Keratinocyte (primary cell): ENCODE measurements at regions not wholly inside any gene's neighbourhood (a gene's known extent, or its start where the extent isn't known, plus 50 kb on each side); places are given as distances from the start of the nearest gene placed in this dataset.

Experiments
- DNase-seq: peaks from one replicate; pipeline ENCODE4 v3.0.0-alpha.2; 2011; ENCODE audit warnings: low read depth, missing footprints, low spot score
- FAIRE-seq: peaks from 2 replicates; lab custom pipeline; 2011; peaks lifted over from hg19 to GRCh38; lab: Jason Lieb, UNC
- H2AFZ ChIP-seq: 2 replicates; pipeline ENCODE4 v1.6.0; 2012; ENCODE audit warnings: low read length, control low read depth, inconsistent platforms; ENCODE audit not compliant: control insufficient read depth
- H3K27ac ChIP-seq: 2 replicates; pipeline ENCODE4 v1.5.1; 2011; ENCODE audit warnings: low read length; ENCODE audit not compliant: control insufficient read depth, insufficient read depth
- H3K27me3 ChIP-seq: 3 replicates; pipeline ENCODE4 v1.6.0; 2011; ENCODE audit warnings: low read length; ENCODE audit not compliant: control insufficient read depth, insufficient read depth; ENCODE audit errors: extremely low read depth
- H3K36me3 ChIP-seq, 2 experiments: 2 replicates in 1 of 2; 3 replicates in 1 of 2; pipeline ENCODE4 v1.5.1; 2011; ENCODE audit warnings: low read length in 2 of 2, mild to moderate bottlenecking in 1 of 2; ENCODE audit not compliant: control insufficient read depth in 2 of 2, insufficient read depth in 2 of 2; ENCODE audit errors: extremely low read depth in 1 of 2
- H3K4me1 ChIP-seq: 3 replicates; pipeline ENCODE4 v1.5.1; 2011; ENCODE audit warnings: low read length; ENCODE audit not compliant: control insufficient read depth, insufficient read depth; ENCODE audit errors: extremely low read depth
- H3K4me2 ChIP-seq: 3 replicates; pipeline ENCODE4 v1.6.0; 2011; ENCODE audit warnings: low read depth, low read length; ENCODE audit not compliant: control insufficient read depth, insufficient read depth; ENCODE audit errors: extremely low read depth
- H3K4me3 ChIP-seq, 3 experiments: fragments of 200-600 bp in 1 of 3; sonication (generic) in 1 of 3; 2 replicates in 2 of 3; 3 replicates in 1 of 3; pipeline ENCODE4 v1.5.1; 2011 to 2016; ENCODE audit warnings: low read length in 3 of 3, mild to moderate bottlenecking in 3 of 3, control low read depth in 2 of 3, inconsistent platforms in 1 of 3, low read depth in 1 of 3, mixed read lengths in 1 of 3, mixed run types in 1 of 3, moderate library complexity in 1 of 3; ENCODE audit not compliant: control insufficient read depth in 2 of 3, insufficient read depth in 2 of 3; ENCODE audit errors: extremely low read depth in 1 of 3
- H3K79me2 ChIP-seq: 2 replicates; pipeline ENCODE4 v1.6.0; 2012; ENCODE audit warnings: low read length; ENCODE audit not compliant: control insufficient read depth, insufficient read depth
- H3K9ac ChIP-seq: 3 replicates; pipeline ENCODE4 v1.6.0; 2011; ENCODE audit warnings: low read length; ENCODE audit not compliant: control insufficient read depth, insufficient read depth; ENCODE audit errors: extremely low read depth
- H3K9me1 ChIP-seq: 3 replicates; pipeline ENCODE4 v1.6.0; 2011; ENCODE audit warnings: low read length; ENCODE audit not compliant: control insufficient read depth, insufficient read depth; ENCODE audit errors: extremely low read depth
- H3K9me3 ChIP-seq: 2 replicates; pipeline ENCODE4 v1.5.1; 2012; ENCODE audit warnings: low read depth, low read length; ENCODE audit not compliant: control insufficient read depth
- H4K20me1 ChIP-seq: 3 replicates; pipeline ENCODE4 v1.6.0; 2011; ENCODE audit warnings: low read length; ENCODE audit not compliant: control insufficient read depth, insufficient read depth; ENCODE audit errors: extremely low read depth
- CTCF ChIP-seq, 3 experiments: IDR thresholded peaks in 1 of 3; conservative IDR thresholded peaks in 1 of 3; optimal IDR thresholded peaks in 1 of 3; 2 replicates in 2 of 3; 3 replicates in 1 of 3; pipeline versions ENCODE3 to v1.5.1; 2011; ENCODE audit warnings: low read length in 3 of 3, mild to moderate bottlenecking in 3 of 3, moderate library complexity in 2 of 3, control low read depth in 1 of 3, inconsistent platforms in 1 of 3; ENCODE audit not compliant: insufficient read depth in 2 of 3; ENCODE audit errors: extremely low read depth in 1 of 3
- EZH2 ChIP-seq: IDR thresholded peaks from one replicate; pipeline ENCODE4 v1.6.1; 2012; ENCODE audit warnings: inconsistent platforms, mild to moderate bottlenecking, low read length, moderate library complexity
- dilution Hi-C: fragments of 300-500 bp; cut with MboI; formaldehyde crosslinking; loops from one replicate; pipeline ENCODE4 v1.7.0; 2020; ENCODE audit warnings: low sequenced_read_pairs; ENCODE audit not compliant: extremely low pct_ligation_motif_present

GRCh38 chr2:120542911-120543527 lies 192.6 kb upstream of the GLI2 start:
- no peak for FAIRE-seq
- no peak overlapping the region for H3K4me2 ChIP-seq
- H2AFZ ChIP-seq: no peak overlapping the region
- DNase-seq: no peak
- H3K36me3 ChIP-seq: no peaks in the 10 kb centered on the region
- peaks cover 6% of the 10 kb centered on the region for H3K4me1 ChIP-seq
- H3K79me2 ChIP-seq: no peaks in the 10 kb centered on the region
- H3K9me1 ChIP-seq: no peaks in the 10 kb centered on the region
- H3K27ac ChIP-seq: no peak overlapping the region
- peaks cover 10% of the 10 kb centered on the region for H3K27me3 ChIP-seq
- no peak overlapping the region for H3K9ac ChIP-seq
- no peak for TF ChIP-seq CTCF (optimal IDR thresholded peaks at IDR 0.05 in 1 of 3, IDR thresholded peaks at IDR 0.05 in 1 of 3, conservative IDR thresholded peaks at IDR 0.05 in 1 of 3; ENCODE audit: extremely low read depth in 1 of 3, insufficient read depth in 2 of 3, low read length in 3 of 3)
- TF ChIP-seq EZH2: no peak
- dilution Hi-C loops: no loop called here
- H4K20me1 ChIP-seq: no peaks in the 10 kb centered on the region
- no peak overlapping the region for H3K4me3 ChIP-seq
- H3K9me3 ChIP-seq: no peaks in the 10 kb centered on the region

GRCh38 chr2:120543899-120544298 lies 191.8 kb upstream of the GLI2 start:
- Histone ChIP-seq H3K27me3 (peaks cover 10% of the 10 kb centered on the region), H3K27ac (no peak overlapping the region), H3K4me1 (peaks cover 6% of the 10 kb centered on the region), H3K9me1 (no peaks in the 10 kb centered on the region), H3K9me3 (no peaks in the 10 kb centered on the region), H2AFZ (no peak overlapping the region), H3K9ac (no peak overlapping the region), H3K4me3 (no peak overlapping the region), H3K79me2 (no peaks in the 10 kb centered on the region), H3K36me3 (no peaks in the 10 kb centered on the region), H4K20me1 (no peaks in the 10 kb centered on the region), H3K4me2 (no peak overlapping the region)
- no peak for FAIRE-seq
- no peak for DNase-seq
- dilution Hi-C loops: no loop called here
- TF ChIP-seq EZH2: no peak
- no peak for TF ChIP-seq CTCF (optimal IDR thresholded peaks at IDR 0.05 in 1 of 3, IDR thresholded peaks at IDR 0.05 in 1 of 3, conservative IDR thresholded peaks at IDR 0.05 in 1 of 3; ENCODE audit: extremely low read depth in 1 of 3, insufficient read depth in 2 of 3, low read length in 3 of 3)
